Ramos (cell line): ENCODE measurements at regions not wholly inside any gene's neighbourhood (a gene's known extent, or its start where the extent isn't known, plus 50 kb on each side); places are given as distances from the start of the nearest gene placed in this dataset.

Experiments used
- in situ Hi-C: fragments of 300-500 bp; cut with MboI; formaldehyde crosslinking; loops from one replicate; pipeline ENCODE4 v1.14.3; 2022; ENCODE audit warnings: low sequenced_read_pairs; ENCODE audit not compliant: unreplicated experiment

- in situ Hi-C loops: no loop called here
Observed at GRCh38 chr13:107545946-107546502, 669.3 kb downstream of the LIG4 start.

DNA sequence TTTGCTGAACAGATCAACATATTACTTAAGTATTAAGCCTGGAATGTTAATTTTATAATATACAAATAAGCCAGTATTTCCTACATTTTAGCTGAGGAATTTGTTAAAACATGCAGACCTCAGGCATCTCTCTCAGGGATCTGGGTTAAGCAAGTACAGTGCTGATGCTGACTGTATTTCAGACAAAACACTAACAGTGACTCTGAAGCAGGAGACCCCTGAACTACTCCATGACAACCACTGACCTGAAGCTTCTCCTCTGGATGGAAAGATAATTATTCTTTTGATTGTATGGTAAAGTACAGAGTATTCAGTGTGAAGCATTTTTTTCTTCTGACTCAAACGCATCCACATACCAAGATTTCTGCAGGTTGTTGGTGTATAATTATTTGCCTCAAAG, 680.8 kb downstream of the LIG4 start:
- in situ Hi-C loops: no loop called here

DNA sequence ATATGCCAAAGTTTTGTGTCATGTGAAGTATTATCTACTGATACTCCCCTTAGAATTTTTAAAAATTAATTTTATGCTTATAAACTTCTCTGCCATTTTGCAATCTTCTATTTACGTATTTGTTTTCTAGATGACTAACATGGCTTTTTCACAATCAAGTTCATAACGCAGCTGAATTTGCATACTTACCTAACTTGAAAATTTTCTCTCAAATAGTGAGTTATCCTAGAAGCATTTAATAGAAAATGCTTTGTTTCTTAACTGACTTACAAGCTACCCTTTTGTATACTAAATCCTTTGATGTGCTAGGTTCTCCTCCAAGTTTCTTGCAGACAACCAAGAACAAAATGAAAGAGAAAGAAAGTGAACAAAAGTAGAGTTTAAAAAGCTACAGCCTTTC, 683.5 kb downstream of the LIG4 start:
- in situ Hi-C loops: no loop called here

DNA sequence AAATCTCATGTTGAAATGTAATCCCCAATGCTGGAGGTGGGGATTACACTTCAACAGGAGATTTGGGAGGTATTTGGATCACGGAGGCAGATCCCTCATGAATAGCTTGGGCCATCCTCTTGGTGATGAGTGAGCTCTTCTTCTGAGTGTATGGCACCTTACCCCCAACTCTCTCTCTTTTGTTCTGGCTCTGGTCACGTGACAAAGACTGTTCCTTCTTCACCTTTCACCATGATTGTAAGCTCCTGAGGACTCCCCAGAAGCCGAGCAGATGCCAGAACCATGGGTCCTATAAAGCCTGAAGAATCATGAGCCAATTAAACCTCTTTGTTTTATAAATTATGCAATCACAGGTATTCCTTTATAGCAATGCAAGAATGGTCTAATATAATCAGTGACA, 684.2 kb downstream of the LIG4 start:
- in situ Hi-C loops: no loop called here

DNA sequence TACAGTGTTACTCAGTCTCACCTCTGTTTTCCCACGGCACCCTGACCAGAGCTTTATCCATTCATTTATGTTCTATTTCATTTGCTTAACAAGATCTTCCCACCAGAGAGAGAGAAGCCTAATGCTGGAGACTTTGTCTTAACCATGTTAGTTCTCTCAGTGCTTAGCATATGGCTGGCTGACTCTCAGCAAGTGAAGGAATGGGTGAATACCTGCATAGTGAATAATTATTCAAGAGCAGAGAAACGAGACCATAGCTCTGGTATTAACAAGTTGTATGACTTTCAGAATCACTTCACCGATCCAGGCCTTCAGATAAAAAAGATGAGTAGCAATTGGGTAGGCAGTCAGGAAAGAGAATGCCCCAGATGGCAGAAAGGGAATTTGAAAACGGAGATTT, 686.3 kb downstream of the LIG4 start:
- in situ Hi-C loops: no loop called here

GRCh38 chr13:107518780-107519179, 696.6 kb downstream of the LIG4 start:
- in situ Hi-C loops: no loop called here

- in situ Hi-C loops: no loop called here
Observed at GRCh38 chr13:107518292-107518691, 697.0 kb downstream of the LIG4 start.

GRCh38 chr13:107516517-107516916, 698.8 kb downstream of the LIG4 start:
- in situ Hi-C loops: no loop called here

GRCh38 chr13:107512551-107512950, 702.8 kb downstream of the LIG4 start:
- in situ Hi-C loops: no loop called here

- in situ Hi-C loops: no loop called here
Observed at GRCh38 chr13:107497661-107498060, 717.7 kb downstream of the LIG4 start.

- in situ Hi-C loops: no loop called here
Observed at GRCh38 chr13:107493266-107493665, 722.1 kb downstream of the LIG4 start.

- in situ Hi-C loops: no loop called here
Observed at GRCh38 chr13:107482688-107483087, 732.6 kb downstream of the LIG4 start.

GRCh38 chr13:107480130-107480529, 735.2 kb downstream of the LIG4 start:
- in situ Hi-C loops: no loop called here

DNA sequence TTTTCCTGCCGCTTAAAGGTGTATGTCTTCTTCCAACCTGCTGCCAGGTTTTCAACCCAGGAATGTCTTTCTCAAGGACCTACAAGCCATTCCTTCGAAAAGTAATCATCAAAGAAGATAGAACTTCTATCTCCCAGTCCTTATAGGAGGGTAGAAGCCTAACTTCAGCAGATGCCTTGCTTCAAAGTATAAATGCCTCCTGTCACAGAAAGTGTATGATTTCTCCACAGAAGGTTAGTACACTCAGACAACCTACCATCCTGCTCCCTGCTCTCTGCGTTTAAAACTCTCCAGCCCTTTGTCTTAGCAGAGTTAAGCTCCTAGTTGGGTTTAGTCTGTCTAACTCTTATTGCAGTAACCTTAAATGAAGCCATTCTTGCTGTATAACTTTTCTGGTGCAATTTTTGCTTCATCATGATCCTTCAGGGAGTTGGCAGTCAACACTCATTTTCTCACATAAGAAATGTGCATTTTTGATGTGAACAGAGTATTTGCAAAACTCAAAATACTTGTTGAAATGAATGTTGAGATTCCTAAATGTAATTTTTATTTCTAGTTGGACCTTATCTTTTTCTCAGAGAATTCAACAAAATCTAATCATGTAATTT, 737.5 kb downstream of the LIG4 start:
- in situ Hi-C loops: no loop called here

DNA sequence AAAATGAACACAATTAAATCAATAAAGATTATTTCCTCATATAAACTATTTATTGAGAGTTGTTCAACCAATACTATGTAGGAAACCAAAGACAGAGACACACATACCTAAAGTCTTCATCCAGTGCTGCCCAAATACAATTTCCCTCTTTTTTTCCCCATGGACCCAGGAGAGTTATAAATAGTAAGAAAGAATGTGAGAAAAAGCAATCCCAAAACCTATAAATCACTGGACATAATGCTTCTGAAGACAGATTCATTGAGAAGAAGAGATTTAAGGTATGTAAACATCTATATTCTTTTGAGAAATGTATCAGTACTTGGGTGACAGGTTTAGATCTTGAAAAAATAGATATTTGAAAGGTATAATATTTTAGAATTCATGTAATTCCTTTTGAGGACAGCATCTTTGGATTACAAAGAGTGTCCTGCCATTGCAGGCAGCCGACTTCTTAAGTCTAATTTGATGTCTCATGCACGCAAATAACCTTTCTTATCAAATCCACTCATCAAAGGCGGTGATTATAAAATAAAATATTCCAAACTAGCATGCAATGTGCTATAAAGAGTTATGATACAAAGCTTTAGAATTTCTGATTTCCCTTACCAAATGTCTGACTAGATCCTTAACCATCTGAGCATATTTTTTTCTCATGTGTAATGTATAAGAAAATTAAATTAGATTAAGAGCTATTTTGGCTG, 739.4 kb downstream of the LIG4 start:
- in situ Hi-C loops: no loop called here

DNA sequence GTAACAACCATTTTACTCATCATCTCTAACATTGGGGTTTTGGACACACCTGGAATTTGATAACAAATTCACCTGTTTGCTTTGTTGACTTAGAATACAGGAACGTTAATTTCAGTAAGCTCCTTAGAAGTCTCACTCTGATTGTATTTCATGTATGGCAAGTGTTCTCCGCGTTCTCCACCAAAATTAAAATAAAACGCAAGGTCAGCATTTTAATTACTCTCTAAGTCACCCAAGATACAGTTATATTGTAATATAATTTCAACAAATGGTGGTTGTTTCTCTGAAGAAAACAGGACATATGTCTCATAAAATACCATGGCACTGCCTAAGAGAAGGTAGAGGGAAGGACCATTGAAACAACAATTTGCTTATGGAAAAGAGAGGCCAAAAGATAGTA, 742.1 kb downstream of the LIG4 start:
- in situ Hi-C loops: no loop called here

DNA sequence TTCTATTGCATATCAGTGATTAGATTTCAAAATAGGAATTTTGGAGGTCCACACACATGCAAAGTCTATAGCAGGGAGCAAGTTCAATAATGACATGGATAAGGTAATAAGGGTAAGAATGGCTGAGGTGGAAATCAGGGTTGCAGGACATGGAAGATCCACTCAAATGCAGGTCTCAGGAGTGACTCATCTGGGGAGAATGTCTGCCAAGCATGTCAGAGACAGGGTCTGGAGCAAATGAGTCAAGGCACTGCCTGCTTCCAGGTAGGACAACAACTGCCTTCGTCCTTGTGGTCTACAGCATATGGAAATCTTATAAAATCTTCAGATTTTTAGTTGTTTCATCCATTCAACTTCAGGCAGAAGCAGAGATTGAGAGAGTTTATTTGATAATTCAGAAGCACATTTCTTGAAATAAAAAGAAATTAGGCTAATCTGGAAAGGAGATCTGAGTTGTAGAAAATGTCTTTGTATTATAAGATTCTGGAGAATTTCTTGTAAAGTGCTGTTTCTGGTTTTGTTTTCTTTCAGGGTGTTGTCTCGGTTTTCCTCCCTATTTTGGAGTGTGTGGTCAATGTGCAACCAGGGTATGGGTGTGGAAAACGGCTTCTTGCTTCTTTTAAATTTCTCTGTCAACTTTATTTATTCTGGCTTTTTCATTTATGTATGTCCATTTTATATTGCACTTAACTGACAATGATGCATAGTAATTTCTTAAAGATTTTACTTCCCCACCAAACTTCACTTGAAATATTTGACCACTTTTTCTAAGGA, 748.8 kb downstream of the LIG4 start:
- in situ Hi-C loops: no loop called here

- in situ Hi-C loops: no loop called here
Observed at GRCh38 chr13:107462501-107462900, 752.8 kb downstream of the LIG4 start.

DNA sequence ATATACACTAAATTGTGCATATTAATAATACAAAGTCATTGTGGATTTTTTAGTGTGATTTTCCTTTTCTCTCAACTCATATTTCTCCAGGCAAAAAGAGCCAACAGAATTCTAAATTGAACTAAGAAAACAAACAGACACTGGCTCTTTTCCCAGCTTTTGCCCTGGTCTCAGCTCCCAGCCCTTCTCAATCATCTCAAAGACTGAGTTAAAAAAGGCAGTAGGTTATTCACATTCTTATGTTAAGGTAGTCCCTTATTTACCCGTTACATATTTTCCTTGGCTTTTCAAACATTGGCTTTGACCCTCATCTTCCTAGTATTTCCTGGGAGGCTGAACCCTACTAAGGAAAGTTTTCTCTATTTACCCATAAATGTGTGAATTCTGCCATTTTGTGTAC, 753.6 kb downstream of the LIG4 start:
- in situ Hi-C loops: no loop called here

GRCh38 chr13:107459430-107459829, 755.9 kb downstream of the LIG4 start:
- in situ Hi-C loops: no loop called here

DNA sequence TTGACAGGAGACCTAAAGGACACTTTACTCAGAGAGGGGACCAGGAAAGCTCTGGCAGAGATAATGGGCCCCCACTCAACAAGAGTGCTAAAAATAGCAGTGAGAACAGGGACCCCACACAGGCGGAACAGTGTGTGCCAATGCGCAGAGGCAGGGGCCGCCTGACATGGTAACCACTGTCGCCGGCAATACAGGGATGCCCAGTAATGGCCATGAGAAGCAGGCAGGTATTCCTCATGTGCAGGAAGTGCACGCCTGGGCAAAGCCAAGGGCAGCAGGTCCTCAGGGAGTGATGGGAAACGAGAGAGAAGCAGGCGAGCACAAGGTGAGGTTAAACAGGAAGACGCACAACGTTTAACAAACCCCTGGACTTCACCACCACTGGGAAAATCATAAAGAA, 757.1 kb downstream of the LIG4 start:
- in situ Hi-C loops: no loop called here
